Loucy (cell line): ENCODE measurements at regions not wholly inside any gene's neighbourhood (a gene's known extent, or its start where the extent isn't known, plus 50 kb on each side); places are given as distances from the start of the nearest gene placed in this dataset.

Experiments
- H2AFZ ChIP-seq: fragments of 200-600 bp; sonication (generic); 2 replicates; pipeline ENCODE4 v1.6.0; 2016; ENCODE audit warnings: antibody characterized with exemption, mild to moderate bottlenecking, low read length, moderate library complexity
- H3F3A ChIP-seq: fragments of 200-600 bp; 2 replicates; pipeline ENCODE4 v1.6.0; 2016; ENCODE audit warnings: antibody characterized with exemption, low read depth, mild to moderate bottlenecking
- H3K27me3 ChIP-seq: fragments of 200-600 bp; sonication (generic); 2 replicates; pipeline ENCODE4 v1.6.1; 2014; ENCODE audit warnings: low read length, mild to moderate bottlenecking; ENCODE audit not compliant: insufficient read depth, poor library complexity, severe bottlenecking
- H3K36me3 ChIP-seq: fragments of 200-600 bp; sonication (generic); 2 replicates; pipeline ENCODE4 v1.6.1; 2016; ENCODE audit warnings: low read length; ENCODE audit not compliant: insufficient read depth
- H3K4me1 ChIP-seq: fragments of 200-600 bp; sonication (generic); 2 replicates; pipeline ENCODE4 v1.5.1; 2014; ENCODE audit warnings: low read length, mild to moderate bottlenecking; ENCODE audit not compliant: insufficient read depth, poor library complexity, severe bottlenecking
- H3K4me2 ChIP-seq: fragments of 200-600 bp; sonication (generic); 2 replicates; pipeline ENCODE4 v1.6.0; 2014; ENCODE audit warnings: antibody characterized with exemption, low read length, low read depth, mild to moderate bottlenecking; ENCODE audit not compliant: poor library complexity, severe bottlenecking
- H3K4me3 ChIP-seq: fragments of 200-600 bp; sonication (generic); 2 replicates; pipeline ENCODE4 v1.5.1; 2014; ENCODE audit warnings: low read length, mild to moderate bottlenecking, mixed read lengths; ENCODE audit not compliant: poor library complexity, severe bottlenecking
- H3K79me2 ChIP-seq: fragments of 200-600 bp; sonication (generic); 2 replicates; pipeline ENCODE4 v1.6.1; 2014; ENCODE audit warnings: low read length; ENCODE audit not compliant: insufficient read depth
- H3K9ac ChIP-seq: fragments of 200-600 bp; sonication (generic); 2 replicates; pipeline ENCODE4 v1.6.0; 2014; ENCODE audit warnings: mild to moderate bottlenecking, low read depth, low read length, moderate library complexity; ENCODE audit not compliant: poor library complexity, severe bottlenecking
- H3K9me2 ChIP-seq: fragments of 200-600 bp; sonication (generic); replicated peaks from 2 replicates; pipeline ENCODE4 v1.6.1; 2016; ENCODE audit warnings: low read depth, low read length, mixed read lengths
- H3K9me3 ChIP-seq: fragments of 200-600 bp; sonication (generic); 2 replicates; pipeline ENCODE4 v1.6.1; 2014; ENCODE audit warnings: mild to moderate bottlenecking, antibody characterized with exemption, low read length, low read depth; ENCODE audit not compliant: insufficient read depth
- H4K20me1 ChIP-seq: fragments of 200-600 bp; sonication (generic); 2 replicates; pipeline ENCODE4 v1.6.0; 2014; ENCODE audit warnings: antibody characterized with exemption, low read length, mild to moderate bottlenecking; ENCODE audit not compliant: insufficient read depth, poor library complexity, severe bottlenecking
- EZH2phosphoT487 ChIP-seq: fragments of 200-600 bp; IDR thresholded peaks from 2 replicates; pipeline ENCODE4 v1.6.1; 2018; ENCODE audit warnings: antibody characterized with exemption, mild to moderate bottlenecking, moderate library complexity, borderline replicate concordance
- TF ChIP-seq, protein P1 (sequence below): fragments of 200-600 bp; sonication (generic); conservative IDR thresholded peaks from 2 replicates; pipeline ENCODE4 v1.5.1; 2014; ENCODE audit warnings: mild to moderate bottlenecking, antibody characterized with exemption, low read length

DNA sequence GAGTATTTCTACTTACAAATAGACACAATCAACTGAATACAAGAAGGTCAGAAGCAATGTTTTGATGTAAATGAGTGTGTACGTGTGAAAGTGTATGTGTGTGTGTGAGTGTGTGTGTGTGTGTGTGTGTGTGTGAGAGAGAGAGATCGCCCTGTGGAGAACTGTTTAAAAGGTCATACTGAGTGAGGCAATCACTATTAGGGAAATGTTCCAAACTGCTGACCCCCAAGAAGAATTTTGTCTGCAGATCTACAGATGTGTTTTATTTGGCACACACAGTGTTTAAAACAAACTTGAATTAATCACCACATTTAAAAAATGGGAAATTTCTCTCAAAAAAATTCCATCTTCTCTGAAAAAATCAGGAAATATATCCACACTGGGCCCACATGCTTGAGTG lies 1069.1 kb downstream of the SLC6A15 start:
- TF ChIP-seq, protein P1, sequence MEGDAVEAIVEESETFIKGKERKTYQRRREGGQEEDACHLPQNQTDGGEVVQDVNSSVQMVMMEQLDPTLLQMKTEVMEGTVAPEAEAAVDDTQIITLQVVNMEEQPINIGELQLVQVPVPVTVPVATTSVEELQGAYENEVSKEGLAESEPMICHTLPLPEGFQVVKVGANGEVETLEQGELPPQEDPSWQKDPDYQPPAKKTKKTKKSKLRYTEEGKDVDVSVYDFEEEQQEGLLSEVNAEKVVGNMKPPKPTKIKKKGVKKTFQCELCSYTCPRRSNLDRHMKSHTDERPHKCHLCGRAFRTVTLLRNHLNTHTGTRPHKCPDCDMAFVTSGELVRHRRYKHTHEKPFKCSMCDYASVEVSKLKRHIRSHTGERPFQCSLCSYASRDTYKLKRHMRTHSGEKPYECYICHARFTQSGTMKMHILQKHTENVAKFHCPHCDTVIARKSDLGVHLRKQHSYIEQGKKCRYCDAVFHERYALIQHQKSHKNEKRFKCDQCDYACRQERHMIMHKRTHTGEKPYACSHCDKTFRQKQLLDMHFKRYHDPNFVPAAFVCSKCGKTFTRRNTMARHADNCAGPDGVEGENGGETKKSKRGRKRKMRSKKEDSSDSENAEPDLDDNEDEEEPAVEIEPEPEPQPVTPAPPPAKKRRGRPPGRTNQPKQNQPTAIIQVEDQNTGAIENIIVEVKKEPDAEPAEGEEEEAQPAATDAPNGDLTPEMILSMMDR, result no peak
- no peak for TF ChIP-seq EZH2phosphoT487
- Histone ChIP-seq H3K9me3 (no peaks in the 10 kb centered on the region), H3K36me3 (no peaks in the 10 kb centered on the region), H3K79me2 (no peaks in the 10 kb centered on the region), H3K4me2 (no peak overlapping the region), H3K9ac (no peak overlapping the region), H3K4me3 (no peak overlapping the region), H3K27me3 (no peaks in the 10 kb centered on the region), H3F3A (no peaks in the 10 kb centered on the region), H3K4me1 (no peaks in the 10 kb centered on the region), H2AFZ (no peak overlapping the region), H3K9me2 (no peaks in the 10 kb centered on the region), H4K20me1 (peaks cover under 1% of the 10 kb centered on the region)

DNA sequence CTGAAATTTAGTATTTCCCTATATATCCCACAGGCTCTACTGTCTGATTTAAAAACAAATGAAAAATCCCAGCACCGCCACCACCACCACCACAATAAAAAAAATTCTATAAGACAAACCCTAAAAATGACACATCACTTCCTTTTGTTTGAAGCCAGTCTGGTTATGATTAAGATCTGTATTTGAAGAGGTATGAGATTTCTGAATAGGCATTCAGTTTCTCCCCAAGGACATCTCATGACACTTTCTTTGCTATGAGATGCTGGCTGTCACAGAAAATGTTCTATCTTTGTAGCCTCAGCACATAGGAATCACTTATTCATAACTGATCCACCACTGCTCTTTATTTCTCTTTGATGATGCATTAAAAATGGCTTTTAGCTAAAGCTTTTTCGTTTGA lies 1071.0 kb downstream of the SLC6A15 start:
- Histone ChIP-seq H3K4me2 (no peak overlapping the region), H3K36me3 (no peaks in the 10 kb centered on the region), H3K4me3 (no peak overlapping the region), H3F3A (no peaks in the 10 kb centered on the region), H3K9me2 (no peaks in the 10 kb centered on the region), H3K4me1 (no peaks in the 10 kb centered on the region), H3K9ac (no peak overlapping the region), H3K27me3 (no peaks in the 10 kb centered on the region), H3K9me3 (no peaks in the 10 kb centered on the region), H3K79me2 (no peaks in the 10 kb centered on the region), H2AFZ (no peak overlapping the region), H4K20me1 (peaks cover 2% of the 10 kb centered on the region)
- TF ChIP-seq EZH2phosphoT487, result no peak
- TF ChIP-seq, protein P1, result no peak

DNA sequence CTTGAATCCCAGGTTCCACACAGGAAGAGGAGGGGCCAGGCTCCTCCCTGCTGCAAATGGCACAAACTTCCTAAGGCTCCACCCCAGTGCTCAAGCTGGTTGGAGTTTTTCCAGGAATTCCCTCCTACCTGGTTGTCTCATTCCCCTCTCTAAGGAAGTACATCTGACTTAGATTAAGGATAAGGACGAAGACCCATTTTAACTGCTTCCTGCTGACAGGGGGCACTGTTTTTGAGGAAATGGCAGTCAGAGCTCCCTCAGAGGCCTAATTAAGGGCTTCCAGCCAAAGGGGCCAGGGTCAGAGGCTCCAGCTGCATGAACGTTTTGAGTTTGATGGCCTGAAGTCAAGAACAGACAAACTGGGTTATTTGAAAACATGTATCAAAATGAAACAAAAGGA lies 1084.7 kb downstream of the SLC6A15 start:
- no peak for TF ChIP-seq EZH2phosphoT487
- TF ChIP-seq, protein P1, result peak; percentile 28; the same call in 1 of the 2 replicates
- Histone ChIP-seq H3K4me3 (no peak overlapping the region), H2AFZ (0 out of 2 replicates have a peak overlapping the region, but pooled peaks have one; percentile 26), H4K20me1 (no peaks in the 10 kb centered on the region), H3K9me3 (no peaks in the 10 kb centered on the region), H3K9ac (no peak overlapping the region), H3K4me1 (no peaks in the 10 kb centered on the region), H3K36me3 (no peaks in the 10 kb centered on the region), H3K27me3 (no peaks in the 10 kb centered on the region), H3K79me2 (no peaks in the 10 kb centered on the region), H3K4me2 (no peak overlapping the region), H3K9me2 (no peaks in the 10 kb centered on the region), H3F3A (no peaks in the 10 kb centered on the region)
